A549 (cell line): ENCODE measurements at regions not wholly inside any gene's neighbourhood (a gene's known extent, or its start where the extent isn't known, plus 50 kb on each side); places are given as distances from the start of the nearest gene placed in this dataset.

ENCODE experiments used
- BHLHE40 ChIP-seq: IDR thresholded peaks from 2 replicates; pipeline ENCODE4 v1.6.1; 2012; ENCODE audit warnings: low read depth, low read length, inconsistent platforms
- CBX2 ChIP-seq: fragments of 200-600 bp; sonication (generic); IDR thresholded peaks from 2 replicates; pipeline ENCODE4 v1.6.1; 2016; ENCODE audit warnings: low read depth, mild to moderate bottlenecking, borderline replicate concordance
- CEBPB ChIP-seq, 2 experiments: fragments of >200 bp in 1 of 2; sonication (Bioruptor Twin) in 1 of 2; formaldehyde crosslinking in 1 of 2; IDR thresholded peaks; 2 replicates each; pipeline ENCODE4 v1.6.1; 2012 to 2016
- EP300 ChIP-seq, 2 experiments: fragments of >200 bp; sonication (Bioruptor Twin); formaldehyde crosslinking; IDR thresholded peaks; 2 replicates in 1 of 2; 3 replicates in 1 of 2; pipeline ENCODE4 v1.6.1; 2016 to 2017
- FOSL2 ChIP-seq, 2 experiments: fragments of 450-650 bp in 1 of 2; fragments of >200 bp in 1 of 2; sonication (Bioruptor Twin) in 1 of 2; formaldehyde crosslinking; IDR thresholded peaks; 2 replicates each; pipeline versions ENCODE4 v1.5.0 to v1.6.1; 2016 to 2020; ENCODE audit warnings: mild to moderate bottlenecking in 1 of 2, moderate library complexity in 1 of 2
- HDAC2 ChIP-seq: fragments of 200-600 bp; sonication (generic); IDR thresholded peaks from 2 replicates; pipeline ENCODE4 v1.6.1; 2016
- MYC ChIP-seq: IDR thresholded peaks from 2 replicates; pipeline ENCODE4 v1.6.1; 2012; ENCODE audit warnings: mild to moderate bottlenecking, inconsistent platforms, low read length, improper control_type of control experiment, borderline replicate concordance
- NFE2L2 ChIP-seq: fragments of 150-350 bp; conservative IDR thresholded peaks from 2 replicates; pipeline ENCODE4 v1.6.1; 2014; ENCODE audit warnings: low read length
- PBX3 ChIP-seq: IDR thresholded peaks from 2 replicates; pipeline ENCODE4 v1.6.1; 2012
- POLR2A ChIP-seq: IDR thresholded peaks from 2 replicates; pipeline ENCODE4 v1.6.1; 2012; ENCODE audit warnings: mild to moderate bottlenecking, low read length
- RAD21 ChIP-seq, 2 experiments: fragments of >200 bp in 1 of 2; sonication (Bioruptor Twin) in 1 of 2; formaldehyde crosslinking in 1 of 2; IDR thresholded peaks in 1 of 2; conservative IDR thresholded peaks in 1 of 2; 2 replicates in 1 of 2; 3 replicates in 1 of 2; pipeline ENCODE4 v1.6.1; 2012 to 2018; ENCODE audit warnings: inconsistent platforms in 1 of 2
- SMC3 ChIP-seq: fragments of >200 bp; sonication (Bioruptor Twin); formaldehyde crosslinking; IDR thresholded peaks from 3 replicates; pipeline ENCODE4 v1.6.1; 2018; ENCODE audit warnings: inconsistent platforms
- USF2 ChIP-seq: fragments of 450-650 bp; IDR thresholded peaks from 2 replicates; pipeline ENCODE4 v1.6.1; 2014; ENCODE audit warnings: antibody characterized with exemption
- TF ChIP-seq, protein P1 (sequence below): fragments of >200 bp; sonication (Bioruptor Twin); formaldehyde crosslinking; IDR thresholded peaks from 3 replicates; pipeline ENCODE4 v1.5.1; 2016

DNA sequence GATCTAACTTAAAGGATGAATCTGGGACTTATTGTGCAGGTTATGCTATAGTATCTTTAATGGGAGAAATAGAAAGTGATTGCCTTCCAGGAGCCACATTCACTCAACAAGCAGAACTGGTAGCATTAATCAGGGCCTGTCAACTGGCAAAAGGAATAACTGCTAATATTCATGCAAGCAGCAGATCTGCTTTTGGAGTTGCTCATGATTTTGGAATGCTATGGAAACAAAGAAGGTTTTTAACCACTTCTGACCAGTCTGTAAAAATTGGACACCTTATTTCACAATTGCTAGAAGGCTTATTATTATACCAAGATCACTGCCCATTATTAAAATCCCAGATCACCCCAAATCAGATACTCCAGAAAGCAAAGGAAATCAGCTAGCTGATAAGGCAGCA, 200.4 kb downstream of the MREG start:
- TF ChIP-seq RAD21 (conservative IDR thresholded peaks at IDR 0.05 in 1 of 2, IDR thresholded peaks at IDR 0.05 in 1 of 2) (no peak), CBX2 (no peak), FOSL2 (IDR thresholded peaks at IDR 0.05) (no peak), FOSL2 (CRISPR knock-in tag; IDR thresholded peaks at IDR 0.05) (no peak), USF2 (no peak), BHLHE40 (no peak), MYC (no peak), PBX3 (no peak), POLR2A (no peak), EP300 (IDR thresholded peaks at IDR 0.05) (no peak), HDAC2 (no peak), SMC3 (no peak), NFE2L2 (no peak), CEBPB (IDR thresholded peaks at IDR 0.05) (no peak)
- TF ChIP-seq, protein P1, sequence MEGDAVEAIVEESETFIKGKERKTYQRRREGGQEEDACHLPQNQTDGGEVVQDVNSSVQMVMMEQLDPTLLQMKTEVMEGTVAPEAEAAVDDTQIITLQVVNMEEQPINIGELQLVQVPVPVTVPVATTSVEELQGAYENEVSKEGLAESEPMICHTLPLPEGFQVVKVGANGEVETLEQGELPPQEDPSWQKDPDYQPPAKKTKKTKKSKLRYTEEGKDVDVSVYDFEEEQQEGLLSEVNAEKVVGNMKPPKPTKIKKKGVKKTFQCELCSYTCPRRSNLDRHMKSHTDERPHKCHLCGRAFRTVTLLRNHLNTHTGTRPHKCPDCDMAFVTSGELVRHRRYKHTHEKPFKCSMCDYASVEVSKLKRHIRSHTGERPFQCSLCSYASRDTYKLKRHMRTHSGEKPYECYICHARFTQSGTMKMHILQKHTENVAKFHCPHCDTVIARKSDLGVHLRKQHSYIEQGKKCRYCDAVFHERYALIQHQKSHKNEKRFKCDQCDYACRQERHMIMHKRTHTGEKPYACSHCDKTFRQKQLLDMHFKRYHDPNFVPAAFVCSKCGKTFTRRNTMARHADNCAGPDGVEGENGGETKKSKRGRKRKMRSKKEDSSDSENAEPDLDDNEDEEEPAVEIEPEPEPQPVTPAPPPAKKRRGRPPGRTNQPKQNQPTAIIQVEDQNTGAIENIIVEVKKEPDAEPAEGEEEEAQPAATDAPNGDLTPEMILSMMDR, result no peak
